ENCODE measurements at regions not wholly inside any gene's neighbourhood (a gene's known extent, or its start where the extent isn't known, plus 50 kb on each side); places are given as distances from the start of the nearest gene placed in this dataset.

- FAIRE-seq (no peak), DNase-seq (ENCODE audit: low spot score in 2 of 2) (no peak)
These were observed 562.8 kb upstream of the BTBD3 start for GRCh38 chr20:11354846-11355245.

- FAIRE-seq (no peak), DNase-seq (ENCODE audit: low spot score in 2 of 2) (no peak)
These were observed 562.3 kb upstream of the BTBD3 start for GRCh38 chr20:11355345-11355744.

- FAIRE-seq (no peak), DNase-seq (ENCODE audit: low spot score in 2 of 2) (no peak)
These were observed 561.6 kb upstream of the BTBD3 start for GRCh38 chr20:11356061-11356460.

- DNase-seq (ENCODE audit: low spot score in 2 of 2) (no peak), FAIRE-seq (no peak)
These were observed 555.2 kb upstream of the BTBD3 start for GRCh38 chr20:11362450-11362849.

- no peak for FAIRE-seq
These were observed 553.0 kb upstream of the BTBD3 start for GRCh38 chr20:11364736-11365135.

GRCh38 chr20:11366660-11367059 is 551.0 kb upstream of the BTBD3 start:
- FAIRE-seq (no peak), DNase-seq (ENCODE audit: low spot score in 2 of 2) (no peak)

More at GRCh38 chr20:11364736-11365135, 553.0 kb upstream of the BTBD3 start:
- no peak for DNase-seq (ENCODE audit: low spot score in 2 of 2)

- no peak for DNase-seq (ENCODE audit: low spot score in 2 of 2)
- FAIRE-seq, result no peak
These were observed 549.2 kb upstream of the BTBD3 start for GRCh38 chr20:11368499-11368898.

GRCh38 chr20:11368965-11369711 is 548.6 kb upstream of the BTBD3 start:
- no peak for FAIRE-seq
- DNase-seq (ENCODE audit: low spot score in 2 of 2), result no peak

- FAIRE-seq, result no peak
- no peak for DNase-seq (ENCODE audit: low spot score in 2 of 2)
These were observed 545.9 kb upstream of the BTBD3 start for GRCh38 chr20:11371831-11372230.

- FAIRE-seq, result no peak
- no peak for DNase-seq (ENCODE audit: low spot score in 2 of 2)
These were observed 544.6 kb upstream of the BTBD3 start for GRCh38 chr20:11372876-11373790.

- no peak for FAIRE-seq
These were observed 542.4 kb upstream of the BTBD3 start for GRCh38 chr20:11375335-11375734.

GRCh38 chr20:11375966-11376365 is 541.7 kb upstream of the BTBD3 start:
- no peak for DNase-seq (ENCODE audit: low spot score in 2 of 2)
- FAIRE-seq, result no peak

More at GRCh38 chr20:11375335-11375734, 542.4 kb upstream of the BTBD3 start:
- DNase-seq (ENCODE audit: low spot score in 2 of 2), result no peak

GRCh38 chr20:11376420-11376819 is 541.3 kb upstream of the BTBD3 start:
- no peak for DNase-seq (ENCODE audit: low spot score in 2 of 2)
- FAIRE-seq, result no peak

GRCh38 chr20:11376998-11377397 is 540.7 kb upstream of the BTBD3 start:
- DNase-seq (ENCODE audit: low spot score in 2 of 2), result no peak
- FAIRE-seq, result no peak

- DNase-seq (ENCODE audit: low spot score in 2 of 2) (no peak), FAIRE-seq (no peak)
These were observed 539.9 kb upstream of the BTBD3 start for GRCh38 chr20:11377761-11378160.

GRCh38 chr20:11378252-11378651 is 539.4 kb upstream of the BTBD3 start:
- FAIRE-seq, result no peak
- DNase-seq (ENCODE audit: low spot score in 2 of 2), result no peak

- FAIRE-seq (no peak), DNase-seq (ENCODE audit: low spot score in 2 of 2) (no peak)
These were observed 538.3 kb upstream of the BTBD3 start for GRCh38 chr20:11379257-11380011.

GRCh38 chr20:11380283-11380682 is 537.4 kb upstream of the BTBD3 start:
- DNase-seq (ENCODE audit: low spot score in 2 of 2) (no peak), FAIRE-seq (no peak)

- FAIRE-seq, result no peak
- no peak for DNase-seq (ENCODE audit: low spot score in 2 of 2)
These were observed 530.4 kb upstream of the BTBD3 start for GRCh38 chr20:11387189-11387754.

GRCh38 chr20:11389186-11389585 is 528.5 kb upstream of the BTBD3 start:
- no peak for DNase-seq (ENCODE audit: low spot score in 2 of 2)
- FAIRE-seq, result no peak

GRCh38 chr20:11391591-11391990 is 526.1 kb upstream of the BTBD3 start:
- DNase-seq (ENCODE audit: low spot score in 2 of 2), result no peak
- FAIRE-seq, result no peak

Measured in frontal cortex (tissue), 3 donors.